PFSK-1 (cell line): ENCODE measurements at regions not wholly inside any gene's neighbourhood (a gene's known extent, or its start where the extent isn't known, plus 50 kb on each side); places are given as distances from the start of the nearest gene placed in this dataset.

Experiments
- FOXP2 ChIP-seq: optimal IDR thresholded peaks from 2 replicates; pipeline ENCODE3; 2011; ENCODE audit warnings: borderline replicate concordance, control low read depth, inconsistent platforms; ENCODE audit not compliant: insufficient read depth; ENCODE audit errors: extremely low read length, extremely low read depth
- POLR2AphosphoS5 ChIP-seq: IDR thresholded peaks from 2 replicates; pipeline ENCODE4 v1.6.1; 2012; ENCODE audit warnings: low read depth, mild to moderate bottlenecking, control low read depth, low read length, moderate library complexity
- SIN3A ChIP-seq: IDR thresholded peaks from 2 replicates; pipeline ENCODE4 v1.6.1; 2012; ENCODE audit warnings: mild to moderate bottlenecking, low read length, moderate library complexity, borderline replicate concordance; ENCODE audit not compliant: insufficient read depth
- TAF1 ChIP-seq: IDR thresholded peaks from 2 replicates; pipeline ENCODE4 v1.6.1; 2012; ENCODE audit warnings: low read length, control low read depth, borderline replicate concordance; ENCODE audit not compliant: insufficient read depth
- TF ChIP-seq, protein P1 (sequence below), 2 experiments: IDR thresholded peaks; 2 replicates each; pipeline versions ENCODE4 v1.6.1 to v1.8.0; 2011 to 2012; ENCODE audit warnings: low read depth in 2 of 2, low read length in 2 of 2, control low read depth in 1 of 2, inconsistent platforms in 1 of 2, mild to moderate bottlenecking in 1 of 2, moderate library complexity in 1 of 2; ENCODE audit not compliant: insufficient read depth in 1 of 2

DNA sequence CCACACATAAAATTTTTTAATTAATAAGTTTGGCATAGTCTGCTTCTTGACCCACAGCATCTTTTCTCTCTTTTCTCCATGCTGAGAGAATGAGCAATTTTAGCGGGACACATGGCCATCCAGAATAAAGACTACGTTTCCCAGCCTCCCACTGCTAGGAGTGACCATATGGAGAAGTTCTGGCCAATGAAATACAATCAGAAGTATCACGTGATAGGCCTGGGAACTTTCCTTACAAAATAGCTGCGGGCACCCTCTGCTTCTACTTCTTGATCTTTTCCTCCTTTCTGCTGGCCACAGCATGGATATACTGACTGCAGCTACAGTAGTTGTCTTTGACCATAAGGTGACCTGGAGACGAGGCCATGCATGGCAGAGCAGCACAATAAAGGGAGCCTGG, 348.0 kb downstream of the BCOR start:
- no peak for TF ChIP-seq FOXP2

DNA sequence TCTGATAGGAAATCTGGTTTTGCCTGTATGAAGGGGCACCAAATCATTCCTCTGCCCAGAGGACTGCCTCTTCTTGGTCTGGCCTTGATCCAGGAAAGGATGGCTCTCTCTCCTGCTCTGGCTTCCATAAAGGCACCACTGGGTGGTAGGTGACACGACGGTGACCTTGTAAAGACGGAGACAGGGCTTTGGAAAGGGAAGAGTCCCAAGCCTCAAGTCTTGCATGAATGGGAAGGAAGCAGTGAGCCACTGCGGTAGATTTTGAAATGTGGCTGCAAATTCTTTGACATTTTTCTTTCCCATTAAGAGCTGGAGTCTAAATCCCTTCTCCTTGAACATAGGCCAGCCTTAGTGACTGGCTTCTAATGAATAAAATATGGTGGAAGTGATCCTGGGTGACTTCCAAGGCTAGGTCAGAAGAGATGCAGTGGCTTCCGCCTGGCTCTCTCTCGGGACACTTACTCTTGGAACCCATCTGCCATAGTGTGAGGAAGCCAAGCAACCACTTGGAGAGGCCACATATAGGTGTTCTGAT, 347.4 kb downstream of the BCOR start:
- TF ChIP-seq TAF1 (no peak), FOXP2 (no peak), POLR2AphosphoS5 (no peak), SIN3A (no peak)
- TF ChIP-seq, protein P1, sequence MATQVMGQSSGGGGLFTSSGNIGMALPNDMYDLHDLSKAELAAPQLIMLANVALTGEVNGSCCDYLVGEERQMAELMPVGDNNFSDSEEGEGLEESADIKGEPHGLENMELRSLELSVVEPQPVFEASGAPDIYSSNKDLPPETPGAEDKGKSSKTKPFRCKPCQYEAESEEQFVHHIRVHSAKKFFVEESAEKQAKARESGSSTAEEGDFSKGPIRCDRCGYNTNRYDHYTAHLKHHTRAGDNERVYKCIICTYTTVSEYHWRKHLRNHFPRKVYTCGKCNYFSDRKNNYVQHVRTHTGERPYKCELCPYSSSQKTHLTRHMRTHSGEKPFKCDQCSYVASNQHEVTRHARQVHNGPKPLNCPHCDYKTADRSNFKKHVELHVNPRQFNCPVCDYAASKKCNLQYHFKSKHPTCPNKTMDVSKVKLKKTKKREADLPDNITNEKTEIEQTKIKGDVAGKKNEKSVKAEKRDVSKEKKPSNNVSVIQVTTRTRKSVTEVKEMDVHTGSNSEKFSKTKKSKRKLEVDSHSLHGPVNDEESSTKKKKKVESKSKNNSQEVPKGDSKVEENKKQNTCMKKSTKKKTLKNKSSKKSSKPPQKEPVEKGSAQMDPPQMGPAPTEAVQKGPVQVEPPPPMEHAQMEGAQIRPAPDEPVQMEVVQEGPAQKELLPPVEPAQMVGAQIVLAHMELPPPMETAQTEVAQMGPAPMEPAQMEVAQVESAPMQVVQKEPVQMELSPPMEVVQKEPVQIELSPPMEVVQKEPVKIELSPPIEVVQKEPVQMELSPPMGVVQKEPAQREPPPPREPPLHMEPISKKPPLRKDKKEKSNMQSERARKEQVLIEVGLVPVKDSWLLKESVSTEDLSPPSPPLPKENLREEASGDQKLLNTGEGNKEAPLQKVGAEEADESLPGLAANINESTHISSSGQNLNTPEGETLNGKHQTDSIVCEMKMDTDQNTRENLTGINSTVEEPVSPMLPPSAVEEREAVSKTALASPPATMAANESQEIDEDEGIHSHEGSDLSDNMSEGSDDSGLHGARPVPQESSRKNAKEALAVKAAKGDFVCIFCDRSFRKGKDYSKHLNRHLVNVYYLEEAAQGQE (IDR thresholded peaks at IDR 0.05; ENCODE audit: insufficient read depth in 1 of 2, low read depth in 2 of 2, low read length in 2 of 2): no peak

DNA sequence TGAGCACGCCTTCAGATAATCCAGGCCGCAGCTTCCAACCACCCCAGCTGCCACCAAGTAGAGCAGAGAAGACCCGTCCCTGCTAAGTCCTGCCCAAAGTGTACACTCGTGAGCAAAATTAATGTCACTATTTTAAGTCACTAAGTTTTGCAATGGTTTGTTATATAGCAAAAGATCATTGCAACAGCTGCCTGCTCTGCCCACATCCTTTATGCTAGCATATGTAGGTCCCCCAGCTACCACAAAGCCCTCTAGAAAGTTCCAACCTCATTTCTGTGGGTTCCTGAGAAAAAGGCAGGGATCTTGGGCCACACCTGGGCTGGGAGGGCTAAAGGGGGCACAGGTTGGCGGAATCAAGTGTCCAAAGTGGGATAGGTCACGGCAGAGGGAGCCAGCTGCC, 346.9 kb downstream of the BCOR start:
- TF ChIP-seq, protein P1 (IDR thresholded peaks at IDR 0.05; ENCODE audit: insufficient read depth in 1 of 2, low read depth in 2 of 2, low read length in 2 of 2): no peak
- TF ChIP-seq TAF1: no peak
- no peak for TF ChIP-seq POLR2AphosphoS5
- TF ChIP-seq SIN3A: no peak
- TF ChIP-seq FOXP2: no peak

DNA sequence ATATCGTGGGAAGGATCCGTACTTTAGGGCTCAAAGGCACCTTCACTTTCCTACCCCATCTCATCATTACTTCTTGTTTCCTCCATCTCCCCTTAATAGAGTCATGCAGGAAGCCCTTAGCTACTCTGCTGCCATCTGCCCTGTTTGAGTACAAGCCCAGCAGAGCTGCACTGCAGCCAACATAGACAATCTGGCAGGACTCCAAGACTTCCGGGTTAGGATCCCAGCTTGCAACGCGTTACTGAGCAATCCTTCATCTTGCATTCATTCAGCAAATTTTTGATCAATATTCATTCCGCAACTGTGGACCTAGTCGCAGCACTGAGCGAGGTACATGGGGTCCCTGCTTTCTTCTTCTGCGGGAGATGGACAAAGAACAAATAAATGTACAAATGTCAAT, 344.9 kb downstream of the BCOR start:
- TF ChIP-seq FOXP2 (no peak), SIN3A (no peak), TAF1 (no peak), POLR2AphosphoS5 (no peak)
- TF ChIP-seq, protein P1 (IDR thresholded peaks at IDR 0.05; ENCODE audit: insufficient read depth in 1 of 2, low read depth in 2 of 2, low read length in 2 of 2): no peak

DNA sequence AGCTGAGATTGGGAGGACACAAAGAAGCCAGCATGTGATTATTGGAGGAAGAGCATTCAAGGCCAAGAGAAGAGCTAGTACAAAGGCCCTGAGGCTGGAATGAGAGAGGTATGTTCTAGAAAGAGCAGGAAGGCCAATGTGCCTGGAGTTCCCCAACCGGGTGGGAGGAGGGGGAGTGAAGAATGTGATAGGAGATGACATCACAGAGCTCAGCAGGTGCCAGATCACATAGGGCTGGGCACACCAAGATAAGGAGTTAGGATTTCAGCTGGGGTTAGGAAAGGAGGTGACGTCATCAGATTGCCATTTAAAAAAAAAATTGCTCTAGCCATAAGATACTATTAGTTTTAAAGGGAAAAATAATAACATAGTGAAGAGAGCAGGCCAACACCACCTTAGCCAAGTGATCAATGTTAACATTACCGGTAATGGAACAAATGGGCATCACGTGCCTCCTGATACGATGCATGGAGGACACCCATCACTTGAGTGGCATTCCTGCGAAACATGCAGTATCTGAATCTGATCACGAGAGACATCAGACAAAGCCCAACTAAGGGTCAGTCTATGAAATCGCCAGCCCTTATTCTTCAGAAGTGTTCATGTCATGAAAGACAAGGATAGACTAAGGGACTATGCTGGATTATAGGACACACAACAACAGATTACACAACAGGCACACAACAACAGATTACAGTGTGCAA, 344.3 kb downstream of the BCOR start:
- TF ChIP-seq SIN3A (no peak), TAF1 (no peak), FOXP2 (no peak), POLR2AphosphoS5 (no peak)
- TF ChIP-seq, protein P1 (IDR thresholded peaks at IDR 0.05; ENCODE audit: insufficient read depth in 1 of 2, low read depth in 2 of 2, low read length in 2 of 2): no peak
